ENCODE measurements at regions not wholly inside any gene's neighbourhood (a gene's known extent, or its start where the extent isn't known, plus 50 kb on each side); places are given as distances from the start of the nearest gene placed in this dataset.
"Not testable (repeated sequence)": the region's sequence is repeated elsewhere in the genome, so short reads cannot be mapped to it uniquely, and the experiment has no call there.

DNA sequence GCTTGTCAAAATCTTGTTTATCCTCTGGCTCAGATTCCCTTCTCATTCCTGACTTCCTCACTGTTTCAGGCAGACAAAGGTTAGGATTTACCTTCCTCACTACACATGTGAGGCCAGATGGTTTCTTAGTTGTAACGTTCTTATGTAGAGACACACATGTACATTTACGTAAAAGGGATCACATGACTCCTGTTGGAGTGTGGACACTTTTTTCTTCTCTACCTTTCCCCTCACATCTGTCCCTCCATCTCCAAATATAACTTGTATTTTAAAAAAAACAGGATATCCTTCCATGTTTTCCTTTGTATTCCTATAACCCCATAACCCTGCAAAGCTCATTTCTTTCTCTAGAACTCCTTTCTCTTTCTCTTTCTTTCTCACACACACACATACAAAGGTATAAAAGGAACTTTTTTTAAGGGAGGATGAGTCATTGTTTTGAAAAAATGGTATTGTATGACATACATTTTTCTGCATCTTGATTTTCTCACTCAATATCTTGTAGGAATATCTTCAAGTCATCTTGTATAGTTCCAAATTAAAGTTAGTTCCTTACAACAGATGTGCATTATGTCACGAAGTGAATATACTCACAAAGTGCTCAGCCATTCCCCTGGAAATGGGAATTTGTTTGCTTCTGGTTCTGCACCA, 78.2 kb upstream of the SULF2 start:
- DNase-seq (ENCODE audit: low read depth): no peak

GRCh38 chr20:47862574-47863240, 77.4 kb upstream of the SULF2 start:
- no peak for DNase-seq (ENCODE audit: low read depth)

- DNase-seq (ENCODE audit: low read depth): no peak
Measured at GRCh38 chr20:47861116-47861515, 75.8 kb upstream of the SULF2 start.

DNA sequence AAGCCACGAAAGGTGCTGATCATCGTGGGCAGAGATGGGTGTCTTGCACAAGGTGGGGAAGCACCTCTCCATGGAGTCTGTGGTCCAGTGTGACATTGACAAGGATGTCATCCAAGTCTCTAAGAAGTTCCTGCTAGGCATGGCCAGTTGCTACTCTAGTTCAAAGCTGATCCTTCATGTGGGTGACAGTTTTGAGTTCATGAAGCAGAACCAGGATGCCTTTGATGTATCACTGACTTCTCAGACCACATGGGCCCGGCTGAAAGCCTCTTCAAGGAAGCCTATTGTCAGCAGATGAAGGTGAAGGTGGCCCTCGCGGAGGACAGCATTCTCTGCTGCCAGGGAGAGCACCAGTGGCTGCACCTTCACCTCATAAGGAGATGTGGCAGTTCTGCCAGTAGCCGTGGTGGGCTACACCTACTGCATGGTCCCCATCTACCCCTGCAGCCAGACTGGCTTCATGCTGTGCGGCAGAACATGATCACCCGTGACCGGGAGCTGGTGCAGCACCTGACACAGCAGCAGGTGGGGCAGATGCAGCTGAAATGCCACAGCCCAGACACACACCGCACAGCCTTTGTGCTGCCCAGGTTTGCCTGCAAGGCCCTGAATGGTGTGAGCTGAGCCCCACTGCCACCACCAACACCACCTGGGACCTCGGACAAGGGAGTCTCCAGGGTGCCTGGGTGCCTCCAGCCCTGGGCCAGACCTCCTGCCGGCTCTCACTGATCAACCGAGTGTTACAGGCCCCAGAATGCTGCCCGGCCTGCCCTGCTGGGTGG, 75.0 kb upstream of the SULF2 start:
- no peak for DNase-seq (ENCODE audit: low read depth)

DNA sequence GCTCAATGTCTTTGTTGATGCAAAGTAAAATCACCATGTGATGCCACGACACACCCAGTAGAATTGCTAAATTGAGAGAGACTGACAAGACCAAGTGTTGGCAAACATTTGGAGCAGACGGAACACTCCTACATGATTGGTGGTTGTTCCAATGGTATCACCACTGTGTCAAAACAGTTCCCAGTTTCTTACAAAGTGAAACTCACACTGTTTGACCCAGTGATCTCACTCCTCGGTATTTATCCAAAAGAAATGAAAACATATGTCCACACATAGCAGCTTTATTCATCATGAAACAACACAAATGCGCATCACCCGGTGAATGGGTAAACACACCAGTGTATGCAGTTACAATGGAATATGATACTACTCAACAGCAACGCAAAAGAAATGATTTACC, 74.0 kb upstream of the SULF2 start:
- DNase-seq (ENCODE audit: low read depth): no peak

GRCh38 chr20:47857569-47858464, 72.5 kb upstream of the SULF2 start:
- DNase-seq (ENCODE audit: low read depth): no peak

- no peak for DNase-seq (ENCODE audit: low read depth)
Measured at GRCh38 chr20:47857187-47857568, 71.9 kb upstream of the SULF2 start.

- no peak for DNase-seq (ENCODE audit: low read depth)
Measured at GRCh38 chr20:47855799-47856198, 70.5 kb upstream of the SULF2 start.

DNA sequence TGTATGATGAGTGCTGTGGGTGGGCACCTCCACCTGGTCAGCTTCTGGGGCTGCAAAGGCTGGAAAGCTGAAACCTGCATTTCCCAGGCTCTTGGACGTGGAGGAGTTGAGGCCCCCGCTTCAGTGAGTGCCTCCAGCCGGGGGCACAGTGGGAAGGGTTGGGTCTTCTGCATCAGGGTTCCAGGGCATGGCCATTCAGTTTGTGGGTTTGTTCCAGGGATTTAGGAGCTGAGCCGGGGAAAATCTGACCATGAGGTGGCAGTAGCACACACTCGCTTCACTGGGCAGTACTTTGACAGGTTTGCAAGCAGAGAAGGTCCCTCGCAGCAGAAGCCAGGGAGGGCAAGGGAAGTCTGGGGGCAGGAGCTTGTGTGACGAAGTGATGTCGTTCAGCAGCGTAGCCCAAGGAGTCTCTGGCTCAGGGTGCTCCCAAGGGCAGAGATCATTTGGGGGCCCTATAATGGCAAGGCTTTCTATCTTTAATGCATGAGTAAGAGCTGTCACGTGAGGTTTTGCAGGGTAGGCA, 69.5 kb upstream of the SULF2 start:
- no peak for DNase-seq (ENCODE audit: low read depth)

GRCh38 chr20:47851774-47852173, 66.5 kb upstream of the SULF2 start:
- no peak for DNase-seq (ENCODE audit: low read depth)

DNA sequence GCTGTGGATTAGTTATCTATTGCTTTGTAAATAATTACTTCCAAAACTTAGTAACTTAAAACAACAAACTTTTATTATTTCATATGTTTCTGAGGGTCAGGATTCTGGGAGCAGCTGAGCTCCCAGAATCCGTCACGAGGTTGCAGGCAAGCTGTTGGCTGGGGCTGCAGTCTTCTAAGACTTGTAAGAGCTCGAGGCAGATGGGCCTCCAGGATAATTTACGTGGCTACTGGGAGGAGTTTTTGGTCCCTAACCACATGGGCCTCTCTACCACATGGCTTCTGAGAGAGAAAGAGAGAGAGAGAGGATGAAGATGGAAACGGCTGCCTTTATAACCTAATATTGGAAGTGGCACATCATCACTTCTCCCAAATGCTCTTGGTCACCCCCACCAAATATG, 64.9 kb upstream of the SULF2 start:
- no peak for DNase-seq (ENCODE audit: low read depth)

- no peak for DNase-seq (ENCODE audit: low read depth)
Measured at GRCh38 chr20:47849596-47849995, 64.3 kb upstream of the SULF2 start.

GRCh38 chr20:47849006-47849405, 63.7 kb upstream of the SULF2 start:
- DNase-seq (ENCODE audit: low read depth): no peak

GRCh38 chr20:47848534-47848933, 63.3 kb upstream of the SULF2 start:
- not testable (repeated sequence) for DNase-seq (ENCODE audit: low read depth)

DNA sequence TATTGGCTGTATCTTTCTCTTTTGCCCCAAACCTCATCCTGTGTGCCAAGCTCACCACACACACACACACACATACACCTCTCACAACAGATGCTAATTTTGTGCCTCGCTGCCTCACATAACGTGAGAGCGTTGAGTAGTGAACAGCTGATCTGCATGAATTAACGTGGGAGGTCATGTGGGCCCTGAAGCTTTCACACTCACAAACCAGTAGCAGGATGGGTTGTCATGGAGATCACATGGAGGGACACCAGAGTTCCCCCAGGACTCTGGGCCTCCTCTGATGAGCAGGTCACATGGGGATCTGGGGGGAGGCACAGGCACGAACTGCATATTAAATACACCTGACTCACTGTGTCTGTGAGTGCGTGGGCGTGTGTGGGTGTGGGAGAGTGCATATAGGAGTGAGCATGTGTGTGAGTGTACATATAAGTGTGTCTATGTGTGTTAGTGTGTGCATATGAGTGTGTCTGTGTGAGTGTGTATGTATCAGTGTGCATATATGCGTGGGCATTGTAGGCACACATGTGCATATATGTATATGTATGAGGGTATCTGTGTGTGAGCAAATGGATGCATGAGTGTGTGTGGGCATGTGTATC, 62.7 kb upstream of the SULF2 start:
- no peak for DNase-seq (ENCODE audit: low read depth)

- DNase-seq (ENCODE audit: low read depth): not testable (repeated sequence)
Measured at GRCh38 chr20:47847220-47847619, 61.9 kb upstream of the SULF2 start.

DNA sequence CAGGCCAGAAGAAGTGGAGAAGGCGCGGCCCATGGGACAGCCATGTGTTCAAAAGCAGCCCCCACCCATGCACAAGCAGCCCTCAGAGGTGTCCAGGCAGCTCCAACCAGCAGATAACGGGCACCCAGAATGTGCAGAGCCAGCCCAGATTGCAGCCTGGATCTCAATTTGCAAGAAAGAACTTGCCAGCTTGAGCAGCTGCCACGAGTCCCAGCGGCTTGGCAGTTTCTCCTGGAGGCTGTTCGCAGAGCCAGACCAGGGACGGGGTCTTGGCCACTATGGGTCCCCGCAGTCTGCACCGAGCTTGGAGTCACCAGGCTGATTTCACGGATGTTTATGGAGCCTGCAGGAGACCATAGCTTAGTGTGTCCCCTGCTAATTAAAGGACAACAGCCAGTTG, 61.4 kb upstream of the SULF2 start:
- DNase-seq (ENCODE audit: low read depth): not testable (repeated sequence)

GRCh38 chr20:47845382-47845977, 60.2 kb upstream of the SULF2 start:
- DNase-seq (ENCODE audit: low read depth): not testable (repeated sequence)

- DNase-seq (ENCODE audit: low read depth): not testable (repeated sequence)
Measured at GRCh38 chr20:47844568-47844906, 59.3 kb upstream of the SULF2 start.

GRCh38 chr20:47843886-47844567, 58.7 kb upstream of the SULF2 start:
- no peak for DNase-seq (ENCODE audit: low read depth)

DNA sequence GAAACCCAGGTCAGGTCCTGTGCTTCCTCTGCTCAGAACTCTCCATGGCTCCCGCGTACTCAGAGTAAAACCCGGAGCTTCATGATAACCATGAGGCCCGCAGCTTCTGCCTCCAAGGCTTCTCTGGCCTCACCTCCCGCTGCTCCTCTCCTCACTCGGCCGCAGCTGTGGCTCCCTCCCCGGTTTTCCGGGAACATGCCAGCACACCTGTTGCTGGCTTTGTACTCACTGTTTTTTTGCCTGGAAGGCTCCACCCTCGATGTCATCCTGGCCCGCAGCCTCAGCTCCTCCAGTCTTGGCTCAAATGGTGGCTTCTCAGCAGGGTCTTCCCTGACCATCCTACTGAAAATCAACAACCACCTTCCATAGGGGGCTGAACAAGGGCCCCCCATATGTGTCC, 57.7 kb upstream of the SULF2 start:
- DNase-seq (ENCODE audit: low read depth): not testable (repeated sequence)

Measured in stimulated activated CD8-positive, alpha-beta memory T cell treated with anti-CD3 and anti-CD28 coated beads, Interleukin-4, amount 100 ng/mL, for 24 hours (primary cell).